Effector memory CD4-positive, alpha-beta T cell (primary cell): ENCODE measurements at regions not wholly inside any gene's neighbourhood (a gene's known extent, or its start where the extent isn't known, plus 50 kb on each side); places are given as distances from the start of the nearest gene placed in this dataset.

ENCODE experiments used
- DNase-seq, 3 donors: peaks; one replicate each; pipeline ENCODE4 v3.0.0-alpha.2; 2020
- H3K27ac ChIP-seq: 2 replicates; pipeline ENCODE4 v1.7.0; 2013; ENCODE audit warnings: mild to moderate bottlenecking, low read length, moderate library complexity; ENCODE audit not compliant: insufficient read depth, poor library complexity, severe bottlenecking
- H3K27me3 ChIP-seq: replicated peaks from 2 replicates; pipeline ENCODE4 v1.7.0; 2013; ENCODE audit warnings: mild to moderate bottlenecking, low read length; ENCODE audit not compliant: insufficient read depth, control insufficient read depth, poor library complexity, severe bottlenecking
- H3K36me3 ChIP-seq: 2 replicates; pipeline ENCODE4 v1.7.0; 2013; ENCODE audit warnings: mild to moderate bottlenecking, low read length, moderate library complexity; ENCODE audit not compliant: control insufficient read depth, insufficient read depth
- H3K4me1 ChIP-seq: 2 replicates; pipeline ENCODE4 v1.7.0; 2013; ENCODE audit warnings: low read length, mild to moderate bottlenecking; ENCODE audit not compliant: control insufficient read depth, insufficient read depth, poor library complexity, severe bottlenecking
- H3K4me3 ChIP-seq: 2 replicates; pipeline ENCODE4 v1.7.0; 2013; ENCODE audit warnings: low read length, low read depth, mild to moderate bottlenecking; ENCODE audit not compliant: insufficient read depth, poor library complexity, severe bottlenecking
- H3K9me3 ChIP-seq: 2 replicates; pipeline ENCODE4 v1.7.0; 2013; ENCODE audit warnings: mild to moderate bottlenecking, low read length, moderate library complexity; ENCODE audit not compliant: control insufficient read depth

DNA sequence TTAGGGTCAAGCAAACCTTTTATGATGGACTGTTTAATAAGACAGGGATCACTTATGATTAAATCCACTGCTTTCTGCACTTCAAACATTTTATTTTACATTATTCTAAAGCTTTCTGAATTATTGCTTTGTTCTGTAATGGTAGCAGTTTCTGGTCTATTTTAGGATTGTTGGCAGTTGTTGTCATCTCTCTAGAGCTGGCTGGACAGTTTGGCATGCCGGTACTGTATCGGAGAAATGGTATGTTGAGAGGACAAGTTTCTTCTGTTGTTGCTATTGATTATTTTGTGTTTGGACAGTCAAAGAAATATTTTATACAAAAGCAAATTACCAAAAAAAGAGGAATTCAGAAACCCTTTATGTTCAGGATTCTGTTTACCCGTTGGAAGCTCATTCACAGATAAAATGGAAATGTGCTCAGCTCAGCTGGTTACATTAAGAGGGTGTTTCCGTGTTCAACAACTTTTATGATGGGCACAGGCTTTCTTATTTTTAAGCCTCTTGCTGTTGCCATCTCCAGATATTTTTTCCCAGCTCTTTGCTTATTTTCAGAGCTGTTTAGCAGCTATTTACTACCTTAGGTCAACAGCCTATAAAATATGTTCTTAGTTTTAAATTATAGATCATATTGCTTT, 214.6 kb upstream of the IGFBP7 start:
- Histone ChIP-seq H3K4me3 (no peak overlapping the region), H3K36me3 (no peaks in the 10 kb centered on the region), H3K27me3 (no peaks in the 10 kb centered on the region), H3K4me1 (no peaks in the 10 kb centered on the region), H3K9me3 (no peaks in the 10 kb centered on the region), H3K27ac (no peak overlapping the region)
- DNase-seq: no peak

- no peaks in the 10 kb centered on the region for H3K9me3 ChIP-seq
- no peak for DNase-seq
- H3K27me3 ChIP-seq: no peaks in the 10 kb centered on the region
- no peak overlapping the region for H3K27ac ChIP-seq
- H3K4me1 ChIP-seq: no peaks in the 10 kb centered on the region
- no peak overlapping the region for H3K4me3 ChIP-seq
- no peaks in the 10 kb centered on the region for H3K36me3 ChIP-seq
These were observed 210.7 kb upstream of the IGFBP7 start for GRCh38 chr4:57320849-57321248.

GRCh38 chr4:57320217-57320616, 210.0 kb upstream of the IGFBP7 start:
- H3K27ac ChIP-seq: no peak overlapping the region
- DNase-seq: no peak
- no peaks in the 10 kb centered on the region for H3K36me3 ChIP-seq
- no peak overlapping the region for H3K4me3 ChIP-seq
- H3K27me3 ChIP-seq: no peaks in the 10 kb centered on the region
- no peaks in the 10 kb centered on the region for H3K4me1 ChIP-seq
- H3K9me3 ChIP-seq: no peaks in the 10 kb centered on the region

GRCh38 chr4:57318703-57319102, 208.5 kb upstream of the IGFBP7 start:
- Histone ChIP-seq H3K27me3 (no peaks in the 10 kb centered on the region), H3K4me3 (no peak overlapping the region), H3K9me3 (no peaks in the 10 kb centered on the region), H3K27ac (no peak overlapping the region), H3K36me3 (no peaks in the 10 kb centered on the region), H3K4me1 (no peaks in the 10 kb centered on the region)
- no peak for DNase-seq

GRCh38 chr4:57314636-57315035, 204.5 kb upstream of the IGFBP7 start:
- H3K27me3 ChIP-seq: no peaks in the 10 kb centered on the region
- no peak overlapping the region for H3K27ac ChIP-seq
- no peaks in the 10 kb centered on the region for H3K9me3 ChIP-seq
- no peaks in the 10 kb centered on the region for H3K36me3 ChIP-seq
- no peak overlapping the region for H3K4me3 ChIP-seq
- no peak for DNase-seq
- H3K4me1 ChIP-seq: no peaks in the 10 kb centered on the region

DNA sequence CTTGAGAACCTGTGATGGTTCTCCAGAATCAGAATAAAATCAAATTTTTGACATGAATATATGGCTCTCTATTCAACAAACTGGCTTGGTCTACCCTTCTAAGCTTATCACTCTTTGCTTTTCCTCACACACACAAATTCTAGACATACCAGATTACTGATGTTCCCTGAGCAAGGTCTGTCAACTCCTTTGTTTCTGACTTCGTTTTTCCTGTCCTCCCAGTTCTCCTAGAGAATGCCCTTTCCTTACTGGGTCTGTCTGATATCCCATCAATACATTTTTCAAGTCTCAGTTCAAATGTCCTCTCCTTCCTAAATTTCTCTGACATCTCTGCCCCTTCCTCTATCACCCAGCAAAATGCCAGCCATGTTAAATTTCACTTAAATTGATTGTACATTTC, 202.1 kb upstream of the IGFBP7 start:
- Histone ChIP-seq H3K36me3 (no peaks in the 10 kb centered on the region), H3K27me3 (no peaks in the 10 kb centered on the region), H3K4me3 (no peak overlapping the region), H3K4me1 (no peaks in the 10 kb centered on the region), H3K9me3 (no peaks in the 10 kb centered on the region), H3K27ac (no peak overlapping the region)
- DNase-seq: no peak

GRCh38 chr4:57309658-57310057, 199.5 kb upstream of the IGFBP7 start:
- H3K27ac ChIP-seq: no peak overlapping the region
- H3K4me1 ChIP-seq: no peaks in the 10 kb centered on the region
- H3K36me3 ChIP-seq: no peaks in the 10 kb centered on the region
- H3K9me3 ChIP-seq: no peaks in the 10 kb centered on the region
- no peak overlapping the region for H3K4me3 ChIP-seq
- no peak for DNase-seq
- H3K27me3 ChIP-seq: no peaks in the 10 kb centered on the region

DNA sequence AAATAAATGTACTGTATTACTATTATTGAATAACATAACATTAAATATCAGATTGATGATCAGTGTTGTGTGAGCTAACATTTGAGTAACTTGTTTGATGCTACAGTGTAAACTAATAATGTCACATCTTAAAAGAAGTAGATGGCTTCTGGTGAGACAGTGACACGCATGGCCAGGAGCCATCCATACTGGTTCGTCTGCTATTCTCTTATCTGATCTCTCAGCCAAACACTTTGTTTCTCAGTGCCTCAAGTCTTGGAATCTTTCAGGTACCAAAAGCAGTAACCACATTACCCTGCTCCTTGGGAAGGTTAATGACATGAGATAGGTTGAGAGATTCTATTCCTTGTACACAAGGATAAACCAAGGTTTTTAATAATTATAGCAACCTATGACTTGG, 198.1 kb upstream of the IGFBP7 start:
- H3K4me1 ChIP-seq: no peaks in the 10 kb centered on the region
- no peaks in the 10 kb centered on the region for H3K36me3 ChIP-seq
- no peaks in the 10 kb centered on the region for H3K9me3 ChIP-seq
- no peak for DNase-seq
- H3K27me3 ChIP-seq: no peaks in the 10 kb centered on the region
- H3K4me3 ChIP-seq: no peak overlapping the region
- no peak overlapping the region for H3K27ac ChIP-seq

DNA sequence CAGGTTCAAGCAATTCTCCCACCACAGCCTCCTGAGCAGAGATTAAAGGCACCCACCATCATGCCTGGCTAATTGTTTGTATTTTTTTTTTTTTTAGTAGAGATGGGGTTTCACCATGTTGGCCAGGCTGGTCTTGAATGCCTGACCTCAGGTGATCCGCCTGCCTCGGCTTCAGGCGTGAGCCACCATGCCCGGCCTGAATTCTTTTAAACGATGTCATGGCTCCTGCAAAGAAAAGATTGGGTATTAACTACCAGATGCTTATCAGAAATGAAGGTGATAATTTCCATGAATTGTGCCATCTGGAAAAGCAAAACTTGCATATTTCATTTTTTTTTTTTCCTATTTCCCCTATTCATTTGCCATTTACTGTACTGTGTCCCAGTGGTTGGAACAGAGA, 195.7 kb upstream of the IGFBP7 start:
- Histone ChIP-seq H3K4me1 (no peaks in the 10 kb centered on the region), H3K9me3 (no peaks in the 10 kb centered on the region), H3K27me3 (no peaks in the 10 kb centered on the region), H3K36me3 (no peaks in the 10 kb centered on the region), H3K27ac (no peak overlapping the region), H3K4me3 (no peak overlapping the region)
- DNase-seq: no peak

- H3K4me3 ChIP-seq: no peak overlapping the region
These were observed 193.0 kb upstream of the IGFBP7 start for GRCh38 chr4:57303012-57303751.

More at GRCh38 chr4:57303012-57303751, 193.0 kb upstream of the IGFBP7 start:
- H3K9me3 ChIP-seq: no peaks in the 10 kb centered on the region
- no peaks in the 10 kb centered on the region for H3K36me3 ChIP-seq
- DNase-seq: no peak
- H3K27ac ChIP-seq: no peak overlapping the region
- no peaks in the 10 kb centered on the region for H3K27me3 ChIP-seq
- no peaks in the 10 kb centered on the region for H3K4me1 ChIP-seq
